ENCODE measurements at regions not wholly inside any gene's neighbourhood (a gene's known extent, or its start where the extent isn't known, plus 50 kb on each side); places are given as distances from the start of the nearest gene placed in this dataset.

DNA sequence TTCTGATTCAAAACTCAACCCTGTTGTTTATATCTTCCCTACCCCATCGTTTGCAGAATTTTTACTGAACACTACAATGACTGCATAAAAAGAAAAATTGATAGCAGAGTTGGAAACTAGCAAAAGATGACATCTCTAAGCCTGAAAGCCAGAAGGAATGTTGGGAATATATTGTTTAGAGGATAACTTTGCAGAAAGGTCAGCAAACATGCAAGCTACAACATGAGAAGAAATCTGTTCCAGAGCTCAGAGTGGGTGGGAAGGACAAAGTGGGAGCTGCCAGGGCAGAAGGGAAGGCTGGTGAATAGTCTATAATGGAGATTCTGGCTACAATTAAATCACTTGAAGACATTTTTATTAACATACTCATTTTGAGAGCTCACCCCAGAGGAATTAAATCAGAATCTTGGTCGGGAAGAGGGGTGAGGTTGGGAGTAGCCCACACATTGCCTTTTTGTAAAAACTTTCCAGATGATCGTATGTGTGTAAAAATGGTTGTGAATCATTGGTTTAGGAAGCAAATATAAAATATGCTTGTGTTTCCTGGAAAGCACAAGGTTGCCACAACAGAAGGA lies 574.8 kb downstream of the FLRT2 start:
- 55 to 67% (median 61%) methylated on average over 3 of the region's 3 CpGs for WGBS, 4 donors
- DNase-seq: no peak
- no peak overlapping the region for H3K27ac ChIP-seq
- no peaks in the 10 kb centered on the region for H3K27me3 ChIP-seq
- no peaks in the 10 kb centered on the region for H3K36me3 ChIP-seq (replicated peaks in 1 of 2)
- no peak for TF ChIP-seq POLR2A (IDR thresholded peaks at IDR 0.05)
- TF ChIP-seq, protein P1, sequence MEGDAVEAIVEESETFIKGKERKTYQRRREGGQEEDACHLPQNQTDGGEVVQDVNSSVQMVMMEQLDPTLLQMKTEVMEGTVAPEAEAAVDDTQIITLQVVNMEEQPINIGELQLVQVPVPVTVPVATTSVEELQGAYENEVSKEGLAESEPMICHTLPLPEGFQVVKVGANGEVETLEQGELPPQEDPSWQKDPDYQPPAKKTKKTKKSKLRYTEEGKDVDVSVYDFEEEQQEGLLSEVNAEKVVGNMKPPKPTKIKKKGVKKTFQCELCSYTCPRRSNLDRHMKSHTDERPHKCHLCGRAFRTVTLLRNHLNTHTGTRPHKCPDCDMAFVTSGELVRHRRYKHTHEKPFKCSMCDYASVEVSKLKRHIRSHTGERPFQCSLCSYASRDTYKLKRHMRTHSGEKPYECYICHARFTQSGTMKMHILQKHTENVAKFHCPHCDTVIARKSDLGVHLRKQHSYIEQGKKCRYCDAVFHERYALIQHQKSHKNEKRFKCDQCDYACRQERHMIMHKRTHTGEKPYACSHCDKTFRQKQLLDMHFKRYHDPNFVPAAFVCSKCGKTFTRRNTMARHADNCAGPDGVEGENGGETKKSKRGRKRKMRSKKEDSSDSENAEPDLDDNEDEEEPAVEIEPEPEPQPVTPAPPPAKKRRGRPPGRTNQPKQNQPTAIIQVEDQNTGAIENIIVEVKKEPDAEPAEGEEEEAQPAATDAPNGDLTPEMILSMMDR (IDR thresholded peaks at IDR 0.05): no peak
- H3K4me1 ChIP-seq (replicated peaks in 1 of 2): no peaks in the 10 kb centered on the region
- no peak overlapping the region for H3K4me3 ChIP-seq
- intact Hi-C loops (cut with DNase I): no loop called here
- no peaks in the 10 kb centered on the region for H3K9me3 ChIP-seq (replicated peaks in 1 of 3)

GRCh38 chr14:86094512-86094911 lies 564.6 kb downstream of the FLRT2 start:
- no peak for DNase-seq
- Histone ChIP-seq H3K27ac (no peak overlapping the region), H3K9me3 (replicated peaks in 1 of 3) (no peaks in the 10 kb centered on the region), H3K36me3 (replicated peaks in 1 of 2) (no peaks in the 10 kb centered on the region), H3K4me3 (no peak overlapping the region), H3K4me1 (replicated peaks in 1 of 2) (no peaks in the 10 kb centered on the region), H3K27me3 (no peaks in the 10 kb centered on the region)
- TF ChIP-seq, protein P1 (IDR thresholded peaks at IDR 0.05): no peak
- TF ChIP-seq POLR2A (IDR thresholded peaks at IDR 0.05): no peak
- intact Hi-C loops (cut with DNase I): no loop called here

DNA sequence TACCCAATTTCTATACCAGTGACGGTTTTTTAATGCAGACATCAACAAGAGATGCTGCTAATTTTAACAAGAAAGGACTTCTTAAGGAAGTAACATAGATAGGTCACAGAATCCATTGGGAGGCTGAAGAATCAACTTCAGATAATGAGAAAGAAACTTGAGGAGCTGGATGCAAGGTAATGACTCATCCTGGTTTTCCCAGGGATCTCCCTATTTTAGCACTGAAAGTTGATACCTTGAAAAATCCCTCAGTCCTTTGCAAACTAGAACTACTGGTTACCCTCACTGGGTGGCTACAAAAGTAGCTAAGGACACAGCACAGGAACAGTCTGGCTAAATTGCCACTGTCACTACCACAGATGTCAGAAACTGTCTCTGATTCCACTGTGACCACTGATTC lies 561.9 kb downstream of the FLRT2 start:
- H3K4me3 ChIP-seq: no peak overlapping the region
- no peaks in the 10 kb centered on the region for H3K27me3 ChIP-seq
- no peaks in the 10 kb centered on the region for H3K9me3 ChIP-seq (replicated peaks in 1 of 3)
- no peaks in the 10 kb centered on the region for H3K4me1 ChIP-seq (replicated peaks in 1 of 2)
- no peaks in the 10 kb centered on the region for H3K36me3 ChIP-seq (replicated peaks in 1 of 2)
- TF ChIP-seq, protein P1 (IDR thresholded peaks at IDR 0.05): no peak
- no peak for TF ChIP-seq POLR2A (IDR thresholded peaks at IDR 0.05)
- 73 to 88% (median 80%) methylated on average over 1 of the region's 1 CpG for WGBS, 4 donors
- intact Hi-C loops (cut with DNase I): no loop called here
- no peak overlapping the region for H3K27ac ChIP-seq
- no peak for DNase-seq

GRCh38 chr14:86088156-86088555 lies 558.2 kb downstream of the FLRT2 start:
- Histone ChIP-seq H3K27me3 (no peaks in the 10 kb centered on the region), H3K27ac (no peak overlapping the region), H3K9me3 (replicated peaks in 1 of 3) (no peaks in the 10 kb centered on the region), H3K36me3 (replicated peaks in 1 of 2) (no peaks in the 10 kb centered on the region), H3K4me3 (no peak overlapping the region), H3K4me1 (replicated peaks in 1 of 2) (no peaks in the 10 kb centered on the region)
- WGBS, 4 donors: 80 to 100% (median 93%) methylated on average over 1 of the region's 1 CpG
- intact Hi-C loops (cut with DNase I): no loop called here
- TF ChIP-seq POLR2A (IDR thresholded peaks at IDR 0.05): no peak
- TF ChIP-seq, protein P1 (IDR thresholded peaks at IDR 0.05): no peak
- no peak for DNase-seq

All from adrenal gland (tissue), 9 donors.